GM21381 (cell line): ENCODE measurements at regions not wholly inside any gene's neighbourhood (a gene's known extent, or its start where the extent isn't known, plus 50 kb on each side); places are given as distances from the start of the nearest gene placed in this dataset.
"Not testable (repeated sequence)": the region's sequence is repeated elsewhere in the genome, so short reads cannot be mapped to it uniquely, and the experiment has no call there.

Source experiments
- ATAC-seq: cut with Tn5 transposase; IDR thresholded peaks from one replicate; pipeline ENCODE4 v1.9.1; 2021; ENCODE audit warnings: mild to moderate bottlenecking, moderate library complexity; ENCODE audit not compliant: unreplicated experiment

GRCh38 chr16:79845734-79846135 lies 245.2 kb upstream of the MAF start:
- ATAC-seq, result no peak

GRCh38 chr16:79845033-79845733 lies 244.6 kb upstream of the MAF start:
- peak; percentile 72 for ATAC-seq

GRCh38 chr16:79844603-79845002 lies 244.1 kb upstream of the MAF start:
- ATAC-seq, result no peak

DNA sequence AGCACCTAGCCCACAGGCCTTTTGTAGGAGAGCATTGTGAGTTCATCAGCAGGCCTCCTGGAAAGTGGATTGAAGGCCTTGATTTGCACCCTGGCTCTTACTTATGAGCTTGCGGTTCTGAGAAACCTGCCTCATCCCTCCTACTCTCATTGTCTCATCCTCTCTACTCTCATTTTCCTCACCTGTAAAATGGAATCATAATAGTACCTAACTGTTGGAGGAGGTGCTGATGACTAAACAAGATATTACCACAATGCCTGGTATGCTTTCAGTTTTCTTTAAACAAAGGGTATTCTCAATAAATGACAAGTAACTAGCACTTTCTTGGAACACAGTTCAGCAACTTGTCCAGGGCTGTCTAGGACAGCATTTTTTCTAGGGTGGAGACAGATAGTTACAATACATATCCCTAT lies 243.1 kb upstream of the MAF start:
- ATAC-seq, result peak; percentile 44

- no peak for ATAC-seq
Observed at GRCh38 chr16:79843145-79843544, 242.6 kb upstream of the MAF start.

- ATAC-seq, result no peak
Observed at GRCh38 chr16:79842197-79842596, 241.7 kb upstream of the MAF start.

DNA sequence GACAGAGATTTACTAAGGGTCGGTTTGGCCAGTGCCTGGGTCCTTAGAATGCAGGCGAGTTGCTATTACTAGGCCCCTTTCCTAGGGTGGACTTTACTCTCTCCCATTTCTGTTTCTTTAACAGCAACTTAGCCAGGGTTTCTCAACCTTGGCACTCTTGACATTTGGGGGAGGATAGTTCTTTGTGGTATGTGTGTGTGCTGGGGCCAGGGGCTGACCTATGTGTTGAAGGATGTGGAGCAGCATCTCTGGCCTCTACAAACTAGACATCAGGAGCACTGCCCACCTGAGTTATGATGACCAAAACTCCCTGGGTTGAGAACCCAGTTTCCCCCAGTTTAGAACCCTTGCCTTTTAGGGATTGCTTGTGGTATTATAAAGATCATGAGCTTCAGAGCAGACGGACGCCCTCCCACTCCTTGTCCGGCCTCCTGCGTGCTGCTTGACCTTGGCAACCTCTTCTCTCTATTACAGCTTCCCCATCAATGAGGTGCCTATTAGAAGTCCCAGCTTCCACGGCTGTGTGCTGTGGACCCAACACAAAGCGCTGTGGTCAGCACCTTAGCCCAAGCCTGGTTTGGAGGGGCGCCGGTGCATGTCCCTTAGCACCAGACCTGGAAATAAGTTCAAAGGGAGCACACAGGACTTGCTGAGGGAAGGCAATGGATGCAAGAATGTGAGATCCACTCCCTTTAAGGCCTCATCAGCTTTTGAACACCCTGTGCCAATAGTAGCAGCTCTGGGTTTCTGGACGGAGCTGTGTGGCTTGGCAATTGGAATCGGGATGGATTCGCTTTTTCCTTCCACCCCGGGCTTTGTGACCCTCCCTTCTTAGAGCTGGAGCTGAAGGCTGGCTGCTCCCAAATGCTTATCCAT lies 239.2 kb upstream of the MAF start:
- no peak for ATAC-seq

- no peak for ATAC-seq
Observed at GRCh38 chr16:79838496-79839259, 238.1 kb upstream of the MAF start.

DNA sequence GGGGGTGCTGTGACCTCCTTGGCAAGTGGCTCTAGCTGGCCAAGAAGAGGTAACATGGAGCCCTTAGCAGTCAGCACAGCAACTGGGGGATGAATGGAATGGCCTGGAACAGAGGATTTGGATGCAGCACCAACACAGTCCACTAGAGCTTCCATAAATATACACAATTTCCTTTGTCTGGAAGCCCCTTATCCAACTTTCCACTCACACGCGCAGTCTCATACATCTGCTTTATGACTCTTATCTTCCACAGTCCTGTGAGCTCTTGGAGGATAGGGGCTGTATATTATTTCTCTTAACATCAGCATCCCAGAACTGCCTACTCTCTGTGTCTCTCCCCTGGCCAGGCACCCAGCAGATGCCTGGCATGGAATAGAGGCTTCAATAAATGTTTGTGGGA lies 235.6 kb upstream of the MAF start:
- ATAC-seq, result no peak

- ATAC-seq, result no peak
Observed at GRCh38 chr16:79835194-79835593, 234.7 kb upstream of the MAF start.

- no peak for ATAC-seq
Observed at GRCh38 chr16:79834720-79835119, 234.2 kb upstream of the MAF start.

- ATAC-seq, result not testable (repeated sequence)
Observed at GRCh38 chr16:79834003-79834402, 233.5 kb upstream of the MAF start.

DNA sequence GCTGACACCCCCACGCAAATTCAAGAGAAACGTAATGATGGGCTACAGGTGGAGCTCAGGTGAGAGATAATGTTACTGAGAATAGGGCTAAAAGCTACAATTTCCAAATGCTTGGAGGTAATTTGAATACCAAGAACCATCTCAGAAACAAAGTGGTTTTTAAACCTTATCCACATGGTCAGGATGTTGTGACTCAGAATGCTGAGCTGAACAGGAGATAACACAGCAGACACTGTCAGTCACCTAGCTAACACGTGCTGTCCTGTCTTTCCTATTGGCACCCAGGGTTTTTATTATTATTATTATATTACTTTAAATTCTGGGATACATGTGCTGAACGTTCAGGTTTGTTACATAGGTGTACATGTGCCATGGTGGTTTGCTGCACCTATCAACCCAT lies 233.0 kb upstream of the MAF start:
- no peak for ATAC-seq

- ATAC-seq, result no peak
Observed at GRCh38 chr16:79826732-79827475, 226.4 kb upstream of the MAF start.

- no peak for ATAC-seq
Observed at GRCh38 chr16:79825002-79825401, 224.5 kb upstream of the MAF start.

GRCh38 chr16:79823639-79824038 lies 223.1 kb upstream of the MAF start:
- no peak for ATAC-seq

- no peak for ATAC-seq
Observed at GRCh38 chr16:79821911-79822310, 221.4 kb upstream of the MAF start.

GRCh38 chr16:79816081-79816497 lies 215.6 kb upstream of the MAF start:
- no peak for ATAC-seq

DNA sequence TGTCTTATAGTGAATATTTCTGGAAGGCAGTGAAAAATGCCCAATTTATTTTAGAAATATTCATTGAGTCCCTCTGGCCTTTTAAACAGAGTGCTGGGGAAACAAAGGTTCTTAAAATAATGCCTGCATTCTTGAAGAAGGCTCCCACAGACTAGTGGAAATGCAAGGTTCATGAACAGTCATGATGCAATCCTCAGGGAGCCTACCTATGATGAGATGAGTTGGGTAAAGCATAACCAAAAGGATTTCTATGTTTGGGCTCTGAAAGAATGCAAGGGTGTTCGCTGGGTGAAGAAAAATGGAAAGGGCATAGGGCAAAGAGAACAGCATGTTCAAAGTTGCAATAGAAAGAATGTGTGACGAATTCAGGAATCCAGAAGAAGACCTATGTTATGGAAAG lies 214.5 kb upstream of the MAF start:
- ATAC-seq, result no peak

DNA sequence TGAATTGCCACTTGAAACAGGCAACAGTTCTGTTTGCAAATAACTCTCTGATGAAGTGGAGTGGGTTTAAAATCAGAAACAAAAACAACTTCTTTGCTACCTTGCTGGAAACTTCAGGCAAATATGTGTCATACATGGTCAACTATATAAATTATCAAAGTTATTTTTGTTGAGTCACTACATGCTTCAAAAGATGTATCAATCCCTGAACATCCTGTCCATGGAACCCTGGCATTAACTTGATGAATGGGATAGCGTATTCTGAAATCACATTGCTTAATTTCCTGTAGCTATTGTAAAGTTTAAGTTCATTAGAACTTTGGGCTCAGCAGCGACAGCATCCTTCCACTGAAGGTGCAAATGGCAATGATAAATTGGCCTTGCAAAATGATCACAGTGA lies 213.6 kb upstream of the MAF start:
- no peak for ATAC-seq

- no peak for ATAC-seq
Observed at GRCh38 chr16:79811541-79811940, 211.0 kb upstream of the MAF start.
